ENCODE measurements at regions not wholly inside any gene's neighbourhood (a gene's known extent, or its start where the extent isn't known, plus 50 kb on each side); places are given as distances from the start of the nearest gene placed in this dataset.

DNA sequence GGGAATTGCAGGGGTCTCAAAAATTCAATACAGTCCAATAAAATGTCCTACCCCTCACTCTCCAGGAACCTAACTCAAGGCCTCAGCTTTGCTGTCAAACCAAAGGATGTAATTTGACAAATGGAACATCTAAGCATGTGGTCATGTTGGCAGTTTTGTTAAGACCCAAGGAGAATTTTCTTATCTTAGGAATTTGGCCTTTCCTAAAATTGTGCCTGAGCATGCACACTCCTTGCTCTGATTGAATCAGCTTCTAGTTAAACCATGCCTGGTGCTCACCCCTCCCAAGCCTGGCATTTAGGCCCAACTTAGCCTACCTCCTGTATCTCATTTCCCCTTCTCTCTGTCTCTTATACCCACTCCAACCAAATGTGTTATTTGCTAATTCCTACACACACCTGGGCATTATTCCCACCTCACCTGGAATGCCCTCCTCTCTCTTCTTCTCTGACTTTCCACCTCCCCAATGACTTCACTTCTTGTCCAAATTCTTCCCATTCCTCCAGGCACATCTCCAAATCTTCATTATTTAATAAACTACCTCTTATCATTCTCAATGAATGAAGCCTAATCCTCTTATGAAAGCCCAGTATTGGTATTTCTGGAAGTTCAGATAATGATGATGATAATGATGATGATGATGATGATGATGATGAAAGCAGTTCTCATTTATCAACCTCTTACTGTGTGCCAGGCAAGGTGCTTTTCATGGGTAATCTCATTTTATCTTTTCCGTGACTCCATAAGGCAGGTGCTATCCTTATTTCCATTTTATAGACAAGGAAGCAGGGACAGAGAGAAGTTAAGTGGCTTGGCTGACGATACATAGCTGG is 178.0 kb upstream of the IRX6 start:
- TF ChIP-seq, protein P1, sequence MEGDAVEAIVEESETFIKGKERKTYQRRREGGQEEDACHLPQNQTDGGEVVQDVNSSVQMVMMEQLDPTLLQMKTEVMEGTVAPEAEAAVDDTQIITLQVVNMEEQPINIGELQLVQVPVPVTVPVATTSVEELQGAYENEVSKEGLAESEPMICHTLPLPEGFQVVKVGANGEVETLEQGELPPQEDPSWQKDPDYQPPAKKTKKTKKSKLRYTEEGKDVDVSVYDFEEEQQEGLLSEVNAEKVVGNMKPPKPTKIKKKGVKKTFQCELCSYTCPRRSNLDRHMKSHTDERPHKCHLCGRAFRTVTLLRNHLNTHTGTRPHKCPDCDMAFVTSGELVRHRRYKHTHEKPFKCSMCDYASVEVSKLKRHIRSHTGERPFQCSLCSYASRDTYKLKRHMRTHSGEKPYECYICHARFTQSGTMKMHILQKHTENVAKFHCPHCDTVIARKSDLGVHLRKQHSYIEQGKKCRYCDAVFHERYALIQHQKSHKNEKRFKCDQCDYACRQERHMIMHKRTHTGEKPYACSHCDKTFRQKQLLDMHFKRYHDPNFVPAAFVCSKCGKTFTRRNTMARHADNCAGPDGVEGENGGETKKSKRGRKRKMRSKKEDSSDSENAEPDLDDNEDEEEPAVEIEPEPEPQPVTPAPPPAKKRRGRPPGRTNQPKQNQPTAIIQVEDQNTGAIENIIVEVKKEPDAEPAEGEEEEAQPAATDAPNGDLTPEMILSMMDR (conservative IDR thresholded peaks at IDR 0.05; ENCODE audit: low read length), result no peak
- no peak for TF ChIP-seq EZH2phosphoT487 (IDR thresholded peaks at IDR 0.05; ENCODE audit: borderline replicate concordance, low read depth, low read length)
